ENCODE measurements at regions not wholly inside any gene's neighbourhood (a gene's known extent, or its start where the extent isn't known, plus 50 kb on each side); places are given as distances from the start of the nearest gene placed in this dataset.

- no peak overlapping the region for H3K14ac ChIP-seq (ENCODE audit: insufficient read length)
- no peak overlapping the region for H3K23ac ChIP-seq (ENCODE audit: insufficient read length)
- H2BK20ac ChIP-seq (ENCODE audit: low read length), result no peak overlapping the region
- no peak overlapping the region for H2BK15ac ChIP-seq (ENCODE audit: low read length)
- no peak overlapping the region for H3K4ac ChIP-seq (replicated peaks; ENCODE audit: insufficient read length, low read depth, low read length)
- no peak overlapping the region for H3K56ac ChIP-seq (replicated peaks; ENCODE audit: insufficient read length, low read depth, low read length)
- no peaks in the 10 kb centered on the region for H3K79me2 ChIP-seq (ENCODE audit: control insufficient read depth in 1 of 2, insufficient read depth in 2 of 2, low read length in 2 of 2)
- H3K27ac ChIP-seq (ENCODE audit: low read depth, low read length), result no peak overlapping the region
- H2BK5ac ChIP-seq (ENCODE audit: low read depth, low read length), result no peak overlapping the region
- no peak overlapping the region for H3K18ac ChIP-seq (ENCODE audit: extremely low read depth, low read length)
- POLR2A ChIA-PET (ENCODE audit: partially characterized antibody), result no interaction called here
- no peak overlapping the region for H2BK120ac ChIP-seq (replicated peaks; ENCODE audit: low read depth, low read length)
- no peak for TF ChIP-seq SIX5 (IDR thresholded peaks at IDR 0.05; ENCODE audit: low read depth, low read length)
- no peak for TF ChIP-seq RNF2 (IDR thresholded peaks at IDR 0.05; ENCODE audit: borderline replicate concordance, low read depth, low read length, missing control alignments, poor library complexity, severe bottlenecking)
- no peak for TF ChIP-seq YY1 (IDR thresholded peaks at IDR 0.05; ENCODE audit: low read depth, low read length)
- TF ChIP-seq TAF7 (optimal IDR thresholded peaks at IDR 0.05; ENCODE audit: borderline replicate concordance, low read depth, low read length), result no peak
- TF ChIP-seq POLR2A (IDR thresholded peaks at IDR 0.05; ENCODE audit: control extremely low read depth in 1 of 2, low read depth in 2 of 2, low read length in 2 of 2), result no peak
- TF ChIP-seq USF2 (IDR thresholded peaks at IDR 0.05; ENCODE audit: low read length), result no peak
- no peak for TF ChIP-seq SRF (IDR thresholded peaks at IDR 0.05; ENCODE audit: low read depth, low read length)
- TF ChIP-seq SIRT6 (IDR thresholded peaks at IDR 0.05; ENCODE audit: low read length), result no peak
- TF ChIP-seq EGR1 (IDR thresholded peaks at IDR 0.05; ENCODE audit: borderline replicate concordance, low read depth, low read length), result no peak
- no peak for TF ChIP-seq TEAD4 (IDR thresholded peaks at IDR 0.05; ENCODE audit: low read depth, low read length)
- no peak for TF ChIP-seq SIN3A (conservative IDR thresholded peaks at IDR 0.05 in 1 of 2, IDR thresholded peaks at IDR 0.05 in 1 of 2; ENCODE audit: low read depth in 1 of 2, low read length in 2 of 2)
- TF ChIP-seq GTF2F1 (IDR thresholded peaks at IDR 0.05; ENCODE audit: borderline replicate concordance, low read depth, low read length), result no peak
- H2AK5ac ChIP-seq (ENCODE audit: low read depth, low read length), result no peak overlapping the region
- no peaks in the 10 kb centered on the region for H3K27me3 ChIP-seq (replicated peaks in 1 of 4; ENCODE audit: control insufficient read depth in 3 of 4, extremely low read depth in 1 of 4, insufficient read depth in 3 of 4, low read length in 3 of 4)
- no peak overlapping the region for H2AFZ ChIP-seq (ENCODE audit: low read length)
- 93% methylated on average over 2 of the region's 2 CpGs; no CpG with 5 or more reads in 1 of the 2 experiments for WGBS, 2 experiments (ENCODE audit: extremely low coverage in 1 of 2, insufficient coverage in 1 of 2, insufficient read length in 1 of 2, insufficient replicate concordance in 2 of 2, low coverage in 1 of 2, low lambda C conversion rate in 2 of 2, missing lambda C conversion rate in 1 of 2)
- H3K4me1 ChIP-seq (replicated peaks in 1 of 4; ENCODE audit: control insufficient read depth in 3 of 4, insufficient read depth in 4 of 4, low read length in 3 of 4), result peaks cover 0 to 3% (median 0%) of the 10 kb centered on the region in 4 experiments; a peak in 1 of 7 replicates
- no peak overlapping the region for H3K4me2 ChIP-seq (ENCODE audit: insufficient read depth in 1 of 2, low read depth in 2 of 2, low read length in 2 of 2)
- no peak overlapping the region for H4K91ac ChIP-seq (replicated peaks; ENCODE audit: insufficient read length, low read length)
- no peaks in the 10 kb centered on the region for H4K20me1 ChIP-seq (replicated peaks in 1 of 2; ENCODE audit: control insufficient read depth in 1 of 2, insufficient read depth in 2 of 2, low read length in 2 of 2)
- FAIRE-seq, result no peak
- H3K9me3 ChIP-seq (ENCODE audit: insufficient read depth in 2 of 2, low read depth in 1 of 2, low read length in 1 of 2), result no peaks in the 10 kb centered on the region
- no peak overlapping the region for H3K4me3 ChIP-seq (ENCODE audit: extremely low read depth in 1 of 4, insufficient read depth in 2 of 4, low read depth in 3 of 4, low read length in 4 of 4)
- H3K23me2 ChIP-seq (ENCODE audit: low read depth, low read length), result no peaks in the 10 kb centered on the region
- H4K8ac ChIP-seq (ENCODE audit: extremely low read depth, insufficient read depth, low read length), result no peak overlapping the region
- no peak overlapping the region for H2BK12ac ChIP-seq (ENCODE audit: low read depth, low read length)
- H3K9ac ChIP-seq (replicated peaks in 1 of 4; ENCODE audit: extremely low read depth in 1 of 4, low read depth in 3 of 4, low read length in 3 of 4), result no peak overlapping the region
- no peaks in the 10 kb centered on the region for H3K36me3 ChIP-seq (ENCODE audit: control insufficient read depth in 2 of 4, insufficient read depth in 4 of 4, low read length in 3 of 4)
- CTCF ChIA-PET (ENCODE audit: partially characterized antibody), result no interaction called here
- DNase-seq (ENCODE audit: low read depth in 1 of 2, low spot score in 2 of 2), result no peak
- no peak overlapping the region for H4K5ac ChIP-seq (ENCODE audit: insufficient read length, low read depth, low read length)
- H3K79me1 ChIP-seq (ENCODE audit: low read depth, low read length), result no peaks in the 10 kb centered on the region
Observed at GRCh38 chr3:30470496-30470895, 135.9 kb upstream of the TGFBR2 start.
